ENCODE measurements at regions not wholly inside any gene's neighbourhood (a gene's known extent, or its start where the extent isn't known, plus 50 kb on each side); places are given as distances from the start of the nearest gene placed in this dataset.

DNA sequence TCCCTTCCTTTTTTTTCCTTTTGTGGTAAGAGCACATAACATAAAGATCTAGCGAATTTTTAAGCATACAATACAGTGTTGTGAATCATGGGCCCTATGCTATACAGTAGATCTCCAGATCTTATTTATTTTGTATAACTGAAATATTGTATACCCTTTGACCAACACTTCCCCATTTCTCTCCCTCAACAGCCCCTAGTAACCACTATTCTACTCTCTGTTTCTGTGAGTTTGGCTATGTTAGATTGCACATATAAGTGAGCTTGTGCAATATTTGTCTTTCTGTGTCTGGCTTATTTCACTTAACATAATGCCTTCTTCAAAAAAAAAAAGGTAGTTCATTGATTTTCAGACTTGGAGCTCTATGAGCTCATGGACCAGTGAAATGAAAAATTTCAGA is 180.5 kb downstream of the C11orf91 start:
- no peak for DNase-seq

DNA sequence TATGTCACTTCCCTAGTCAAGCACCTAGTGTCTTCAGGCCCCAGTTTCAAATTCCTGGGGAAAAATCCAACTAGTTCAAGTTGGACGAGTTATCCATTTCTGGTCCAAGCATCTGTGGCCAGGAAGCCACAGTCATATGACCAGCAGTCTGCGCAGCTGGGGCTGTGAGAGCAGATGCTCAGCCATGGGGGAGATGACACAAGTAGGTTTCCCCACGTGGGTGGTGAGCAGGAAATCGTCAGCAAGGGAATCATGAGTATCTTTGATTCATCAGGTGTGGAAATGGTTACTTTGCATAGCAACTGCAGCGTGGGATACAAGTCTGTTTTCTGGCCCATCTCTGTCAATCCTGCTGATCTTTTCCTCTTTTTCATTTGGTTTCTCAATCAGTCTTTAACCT is 185.3 kb downstream of the C11orf91 start:
- peak; percentile 24 for DNase-seq

DNA sequence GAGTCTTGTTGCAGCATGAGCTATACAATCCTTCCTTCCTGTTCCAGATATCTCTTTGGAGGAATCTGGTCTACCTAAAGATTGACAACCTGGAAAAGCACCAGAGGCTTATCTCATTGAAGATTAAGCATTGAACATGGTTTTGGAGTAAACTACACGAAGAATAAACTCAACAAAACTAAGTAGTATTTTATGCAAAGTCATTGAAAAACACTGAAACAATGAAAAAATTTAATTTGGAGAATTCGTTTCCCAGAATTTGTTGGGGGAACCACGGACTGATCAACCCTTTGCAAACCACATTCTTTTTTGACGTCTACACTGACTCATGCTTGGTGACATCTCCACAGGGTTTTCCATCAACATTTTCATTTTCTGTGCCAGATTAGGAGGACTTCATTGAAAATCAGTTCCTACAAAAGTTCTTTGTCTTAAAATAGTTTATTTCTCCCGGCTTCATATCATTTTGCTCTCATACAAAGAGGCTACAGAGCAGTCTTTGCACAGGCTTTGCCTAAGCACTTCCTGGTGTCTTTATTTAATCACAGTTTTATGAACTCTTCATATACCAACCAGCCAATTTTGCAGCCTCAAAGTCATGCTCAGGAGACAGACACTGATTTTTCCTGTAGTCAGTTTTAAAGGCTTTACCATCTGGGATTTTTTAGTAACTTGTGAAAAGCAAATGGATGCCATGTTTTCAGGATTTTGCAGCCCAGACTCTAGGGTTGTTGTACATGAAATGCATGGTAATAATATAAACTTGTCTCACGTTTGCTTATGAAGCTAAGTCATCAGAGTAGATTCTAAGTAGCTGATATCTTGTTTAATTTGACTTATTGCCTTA is 186.3 kb downstream of the C11orf91 start:
- DNase-seq: no peak

DNA sequence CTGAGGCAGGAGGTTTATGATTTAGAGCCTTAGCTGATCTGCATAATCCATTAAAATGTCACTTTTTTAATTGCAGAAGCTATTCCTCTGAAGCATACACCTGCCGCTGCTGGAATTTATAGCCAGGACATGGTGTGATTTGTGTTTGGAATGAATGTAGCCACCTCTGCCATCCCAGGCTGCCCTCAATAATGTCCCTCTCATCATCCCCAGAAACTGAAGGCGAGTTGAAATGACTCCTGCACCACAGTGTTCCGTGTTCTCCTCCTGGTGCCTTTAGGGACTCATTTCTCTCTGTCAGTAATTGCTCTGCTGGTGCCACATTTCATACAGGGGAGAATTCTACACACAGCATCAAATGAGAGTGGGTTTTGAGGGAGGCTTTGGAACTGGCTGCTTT is 191.0 kb downstream of the C11orf91 start:
- no peak for DNase-seq

DNA sequence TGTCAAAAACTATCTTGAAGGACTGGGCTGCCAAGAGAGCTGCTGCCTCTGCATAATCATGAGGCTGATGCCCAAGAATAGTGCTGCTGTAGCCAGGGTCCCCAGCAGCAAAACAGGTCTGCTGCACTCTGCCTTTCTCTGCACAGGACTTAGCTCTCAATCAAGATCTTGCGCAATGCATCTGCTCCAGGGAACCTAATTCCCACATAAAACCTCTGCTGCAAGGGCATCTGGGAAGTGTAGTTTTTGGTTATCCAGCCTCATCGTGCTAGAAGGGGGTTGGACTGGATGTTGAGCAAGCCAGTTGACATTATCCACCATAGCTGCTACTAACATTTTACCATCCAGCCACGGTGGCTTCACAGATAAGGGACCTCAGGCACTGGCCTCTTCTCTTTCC is 192.7 kb downstream of the C11orf91 start:
- no peak for DNase-seq

DNA sequence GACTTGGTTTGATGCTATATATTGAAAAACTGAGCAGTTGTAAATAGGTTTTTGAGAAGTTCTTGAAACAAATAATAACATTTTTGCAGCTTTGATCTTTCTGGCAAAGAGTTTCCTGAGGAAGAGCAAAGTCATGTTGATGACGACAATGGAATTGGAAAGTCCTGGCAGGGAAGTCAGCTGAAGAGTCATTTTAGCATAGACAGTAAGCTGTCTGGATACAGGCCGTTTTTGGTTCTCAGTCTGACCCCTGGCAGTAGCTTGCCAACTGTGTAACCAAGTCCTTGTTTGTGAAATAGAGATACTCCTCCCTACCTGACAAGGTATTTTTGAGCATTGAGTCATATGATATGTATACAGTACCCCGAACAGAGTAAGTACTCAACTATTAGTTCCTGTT is 193.3 kb downstream of the C11orf91 start:
- DNase-seq: peak; percentile 54

DNA sequence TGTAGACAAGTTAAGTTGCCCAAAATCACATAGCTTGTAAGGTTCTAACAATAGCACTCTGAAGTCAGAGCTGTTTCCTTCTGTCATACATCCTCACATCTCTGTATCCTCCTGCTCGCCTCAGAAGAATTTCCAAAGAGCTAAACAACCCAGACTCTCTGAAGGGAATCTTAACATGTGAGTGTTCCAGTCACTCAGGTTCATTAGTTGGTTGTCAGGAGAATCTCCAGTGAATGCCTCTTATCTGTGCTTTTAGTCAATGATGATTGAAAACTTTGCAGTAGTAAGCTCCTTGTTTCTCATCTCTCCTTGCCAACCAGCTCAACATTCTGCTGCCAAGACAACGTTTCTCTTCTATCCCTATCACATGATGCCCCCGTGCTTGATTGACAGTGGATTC is 195.5 kb downstream of the C11orf91 start:
- DNase-seq: no peak

DNA sequence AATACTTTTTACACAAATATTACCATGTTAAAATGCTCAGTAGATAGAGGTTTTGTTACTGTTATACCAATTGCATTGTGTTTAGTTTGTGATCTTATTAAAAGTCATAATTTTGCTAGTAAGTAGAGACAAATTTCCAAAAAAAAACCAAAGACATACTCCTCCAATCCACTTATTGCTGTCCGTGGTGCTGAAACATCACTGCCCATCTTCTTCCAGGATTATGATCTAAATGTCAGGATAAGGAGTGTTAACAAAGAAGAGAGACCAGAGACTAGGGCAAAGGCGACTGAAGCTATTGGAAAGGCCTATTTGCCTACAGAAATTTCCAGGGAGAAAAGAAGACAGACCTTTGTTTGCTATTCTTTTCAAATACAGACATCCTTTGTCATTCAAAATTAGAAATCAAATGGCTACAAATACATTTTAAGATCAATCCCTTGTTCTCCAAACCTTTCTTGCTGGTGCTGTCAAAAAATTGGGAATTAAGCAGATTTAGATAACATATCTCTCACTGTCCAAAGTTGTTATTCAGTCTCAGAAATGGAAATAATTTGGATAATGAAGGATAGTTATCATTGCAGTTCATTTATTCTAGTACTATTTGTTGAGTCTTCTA is 199.7 kb downstream of the C11orf91 start:
- peak; percentile 68 for DNase-seq

DNA sequence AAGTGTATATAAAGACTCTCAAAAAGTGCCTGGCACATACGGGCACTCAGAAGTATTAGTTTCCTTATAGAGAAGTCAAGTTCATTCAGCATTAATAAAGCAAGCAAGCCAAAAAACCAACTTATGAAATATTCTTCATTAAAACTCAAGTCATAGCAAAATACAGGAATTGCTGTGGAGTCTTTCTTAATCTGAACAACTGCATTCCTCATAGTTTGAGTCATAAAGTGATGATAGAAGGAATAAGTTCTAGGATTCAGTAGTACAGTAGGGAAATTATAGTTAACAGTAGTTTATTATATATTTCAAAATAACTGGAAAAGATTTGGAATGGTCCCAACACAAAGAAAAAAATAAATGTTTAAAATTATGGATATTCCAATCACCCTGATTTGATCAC is 200.3 kb downstream of the C11orf91 start:
- no peak for DNase-seq

DNA sequence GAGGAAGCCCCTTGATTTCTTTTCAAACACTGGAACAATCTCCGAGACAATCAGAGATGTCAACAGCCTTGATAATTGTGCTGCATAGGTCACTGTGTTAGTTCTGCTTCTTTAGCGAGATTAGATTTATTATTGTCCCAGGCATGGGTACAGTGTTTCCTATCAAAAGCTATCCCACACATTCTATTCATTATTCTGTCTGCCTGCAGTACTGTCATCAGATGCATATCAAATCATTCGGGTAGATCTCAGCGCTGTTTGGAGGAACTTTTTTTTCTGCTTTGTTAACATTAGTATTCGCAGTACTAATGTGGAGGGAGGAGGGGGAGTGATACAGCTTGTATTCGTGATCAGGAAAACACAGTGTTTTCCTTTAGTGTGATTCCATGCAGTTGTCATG is 208.0 kb downstream of the C11orf91 start:
- no peak for DNase-seq

DNA sequence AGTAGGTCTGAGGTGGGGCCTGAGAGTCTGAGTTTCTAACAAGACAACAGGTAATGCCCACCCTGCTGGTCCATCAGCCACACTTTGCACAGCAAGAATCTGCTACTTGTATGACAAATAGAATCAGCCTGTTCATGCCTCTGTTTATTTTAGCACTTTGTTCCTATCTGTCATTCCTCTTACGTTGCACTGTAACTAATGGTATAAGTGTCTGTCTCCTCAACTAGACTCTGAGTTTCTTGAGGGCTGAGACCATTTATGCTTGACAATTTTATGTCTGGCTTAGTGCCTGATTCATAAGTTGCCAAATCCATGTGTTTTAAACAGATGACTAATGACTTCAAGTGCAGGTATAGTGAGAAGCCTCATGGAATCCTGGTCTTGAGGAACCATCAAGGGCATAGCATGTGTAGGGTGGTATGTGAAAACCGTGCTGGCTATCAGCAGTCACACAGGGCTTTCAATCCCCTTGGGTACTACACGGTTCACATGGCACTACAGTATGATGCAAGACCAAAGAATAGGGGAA is 209.7 kb downstream of the C11orf91 start:
- DNase-seq: no peak

DNA sequence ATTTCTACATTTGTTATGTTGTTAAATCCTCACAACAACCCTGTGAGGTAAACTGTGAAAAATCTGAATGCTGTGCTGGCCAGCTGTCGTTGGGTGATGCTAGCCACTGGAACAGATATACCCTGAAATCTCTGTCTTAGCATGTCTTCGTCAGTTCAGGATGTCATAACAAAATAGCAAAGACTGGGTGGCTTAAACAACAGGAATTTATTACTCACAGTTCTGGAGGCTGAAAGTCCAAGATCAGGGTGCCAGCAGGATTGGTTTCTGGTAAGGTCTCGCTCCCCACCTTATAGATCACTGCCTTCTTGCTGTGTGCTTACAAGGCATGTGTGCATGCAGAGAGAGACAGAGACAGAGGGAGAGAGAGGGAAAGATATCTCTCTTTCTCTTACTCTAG is 211.7 kb downstream of the C11orf91 start:
- DNase-seq: no peak

DNA sequence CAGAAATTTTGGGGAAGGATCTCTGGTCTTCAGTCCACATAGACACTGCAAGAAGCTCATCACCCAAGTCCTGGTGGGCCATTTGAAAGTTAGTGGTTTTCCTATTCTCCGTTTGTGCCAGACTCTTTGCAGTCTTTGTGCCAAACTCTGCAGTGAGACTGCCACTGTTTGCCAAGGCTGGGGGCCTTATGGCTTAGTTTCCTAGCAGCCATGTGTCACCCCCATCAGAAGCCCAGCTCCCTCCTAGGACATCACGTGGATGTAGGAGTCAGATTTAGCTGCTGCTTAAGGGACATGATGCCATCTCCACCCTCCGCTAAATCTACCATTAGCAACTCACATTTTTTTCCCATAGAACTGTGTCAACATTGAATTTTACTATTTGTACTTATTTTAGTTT is 220.0 kb downstream of the C11orf91 start:
- DNase-seq: no peak

DNA sequence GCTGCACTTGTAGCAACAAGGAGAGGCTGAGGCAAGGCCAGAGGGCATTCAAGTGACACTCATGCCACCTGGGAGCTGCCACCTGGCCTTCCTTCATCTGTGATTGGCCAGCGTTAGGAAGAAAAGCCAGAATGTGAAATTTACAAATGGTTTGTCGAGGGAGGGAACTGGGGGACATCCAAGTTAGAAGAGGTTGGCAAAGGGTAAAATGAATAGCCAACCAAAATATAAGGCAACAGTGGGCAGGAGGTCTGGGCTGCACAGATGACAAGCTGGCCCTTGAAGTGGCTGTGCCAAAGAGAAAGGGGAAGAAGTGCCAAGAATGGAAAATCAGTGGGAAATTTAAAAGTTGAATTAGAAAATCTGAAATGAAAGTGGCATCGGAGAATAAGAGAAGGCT is 221.4 kb downstream of the C11orf91 start:
- DNase-seq: no peak

DNA sequence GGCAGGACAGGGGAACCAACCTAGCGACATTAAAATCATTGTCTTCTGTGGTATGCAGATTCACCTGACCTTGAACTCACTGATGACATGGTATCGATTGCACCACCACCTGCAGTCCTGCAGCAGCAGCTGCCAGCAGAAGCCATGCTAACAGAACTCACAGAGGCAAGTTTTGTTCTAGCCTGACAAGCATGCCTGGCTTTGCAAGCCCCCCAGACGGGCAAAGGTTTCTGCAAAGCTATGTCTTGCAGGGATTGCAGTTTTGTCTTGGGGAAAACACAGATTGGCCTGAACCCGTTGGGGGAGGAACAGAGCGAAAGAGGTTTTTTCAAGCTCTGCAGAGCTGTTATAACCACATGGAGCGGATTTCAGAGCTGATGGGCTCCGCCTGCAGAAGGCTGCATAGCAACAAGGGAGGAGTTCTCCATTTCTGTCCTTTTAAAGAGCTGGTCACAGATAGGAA is 221.0 kb downstream of the HIPK3 start:
- no peak for DNase-seq

DNA sequence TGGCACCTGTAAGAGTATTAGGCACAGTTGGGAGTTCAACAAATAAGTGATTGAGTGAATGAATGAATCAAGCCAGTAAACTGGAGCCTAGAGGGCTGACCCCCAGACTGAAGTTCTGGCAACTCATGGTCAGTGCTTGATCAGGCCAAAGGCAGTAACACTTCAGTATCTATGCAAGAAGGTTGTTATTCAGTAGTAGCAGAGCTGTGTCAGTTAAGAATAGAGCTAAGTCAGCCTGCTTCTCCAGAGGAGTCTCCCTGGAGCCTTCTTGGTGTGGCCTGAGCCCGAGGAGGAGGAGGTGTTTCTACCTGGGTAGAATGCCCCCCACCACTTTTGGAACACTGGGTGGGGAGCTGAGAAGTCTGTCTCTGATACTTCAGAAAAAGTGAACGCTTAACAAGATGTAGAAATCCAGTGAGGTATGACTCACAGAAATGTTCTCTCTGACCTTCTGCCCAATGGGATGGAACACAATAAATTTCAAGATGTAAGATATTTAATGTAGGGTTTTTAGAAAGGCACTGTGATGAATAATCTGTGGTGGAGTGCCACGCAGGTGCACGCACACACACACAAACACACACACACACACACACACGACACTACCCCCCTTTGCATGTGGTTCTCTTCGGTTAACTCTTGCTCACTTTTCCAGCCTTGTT is 219.9 kb downstream of the HIPK3 start:
- DNase-seq: no peak

DNA sequence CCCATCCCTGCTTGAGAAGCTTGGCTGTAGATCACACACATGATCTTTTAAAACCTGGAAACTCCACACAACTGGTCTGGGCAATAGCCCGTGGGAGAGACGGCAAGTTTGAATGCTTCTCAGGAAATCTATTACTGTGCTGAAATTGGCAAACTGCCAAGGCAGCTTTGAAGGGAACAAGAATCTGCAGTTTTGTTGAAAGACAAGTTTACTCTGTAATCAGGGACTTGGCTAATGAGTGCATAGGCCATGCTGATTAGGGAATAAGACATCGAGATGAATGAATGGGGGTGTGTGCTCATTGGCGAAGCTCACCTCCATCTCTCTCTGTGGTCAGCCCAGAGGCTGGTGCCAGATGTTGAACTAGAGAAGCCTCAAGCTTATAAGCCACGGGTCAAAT is 218.8 kb downstream of the HIPK3 start:
- DNase-seq: peak; percentile 88

DNA sequence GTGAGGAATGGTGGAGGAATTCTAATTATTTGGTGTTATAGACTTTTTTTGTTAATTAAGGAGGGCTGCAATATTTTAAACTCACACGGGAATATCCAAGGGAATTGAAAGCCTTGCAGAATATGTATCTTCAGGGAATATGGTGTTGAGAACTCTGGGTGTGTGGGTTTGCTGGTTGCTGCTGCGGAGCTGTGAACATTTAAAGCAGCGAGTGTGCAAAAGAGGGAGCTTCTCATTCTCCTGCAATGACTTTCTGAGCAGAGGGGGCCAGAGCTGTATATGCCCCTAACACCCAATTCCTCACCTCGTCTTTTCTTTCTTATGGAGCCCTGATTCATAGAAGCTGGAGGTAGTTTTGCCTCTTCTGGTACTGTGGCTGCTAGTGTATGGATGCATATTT is 217.7 kb downstream of the HIPK3 start:
- DNase-seq: no peak

DNA sequence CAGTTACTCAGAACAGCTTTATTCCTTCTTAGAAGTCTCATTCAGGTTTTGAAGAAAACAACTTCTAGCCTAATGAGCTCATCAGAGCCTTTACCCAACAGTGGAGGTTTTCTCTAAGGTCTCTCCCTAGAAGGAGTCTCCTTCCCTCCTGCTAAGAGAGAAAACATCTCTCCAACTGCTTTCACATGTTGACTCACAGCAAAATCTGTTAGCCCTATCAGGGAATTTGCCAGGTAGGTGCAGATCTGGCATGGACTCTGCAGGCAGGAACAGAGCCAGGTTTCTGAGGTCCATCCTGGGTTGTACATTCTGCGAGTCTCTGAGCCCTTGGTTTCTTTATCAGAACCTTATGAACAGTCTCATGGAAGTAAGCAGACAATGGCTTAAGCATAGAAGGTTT is 214.4 kb downstream of the HIPK3 start:
- no peak for DNase-seq

DNA sequence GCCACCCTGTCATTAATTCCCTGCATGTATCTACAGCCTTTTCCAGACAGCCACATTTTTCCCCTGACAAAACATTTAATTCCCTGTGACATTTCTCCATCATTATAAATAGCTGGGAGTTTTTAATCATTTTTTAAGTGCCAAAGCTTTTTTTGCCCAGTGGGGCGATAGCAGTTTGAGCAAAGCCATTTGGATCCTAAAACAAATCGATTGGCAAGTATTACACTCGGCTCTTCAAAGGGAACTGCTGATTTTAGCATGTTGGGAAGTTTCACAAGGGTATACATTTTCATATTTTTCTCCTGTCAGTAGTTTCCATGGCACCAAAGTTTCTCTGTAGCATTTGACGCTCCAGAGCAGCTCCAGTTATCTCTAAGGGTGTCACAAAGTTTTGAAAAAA is 210.8 kb downstream of the HIPK3 start:
- DNase-seq: no peak

DNA sequence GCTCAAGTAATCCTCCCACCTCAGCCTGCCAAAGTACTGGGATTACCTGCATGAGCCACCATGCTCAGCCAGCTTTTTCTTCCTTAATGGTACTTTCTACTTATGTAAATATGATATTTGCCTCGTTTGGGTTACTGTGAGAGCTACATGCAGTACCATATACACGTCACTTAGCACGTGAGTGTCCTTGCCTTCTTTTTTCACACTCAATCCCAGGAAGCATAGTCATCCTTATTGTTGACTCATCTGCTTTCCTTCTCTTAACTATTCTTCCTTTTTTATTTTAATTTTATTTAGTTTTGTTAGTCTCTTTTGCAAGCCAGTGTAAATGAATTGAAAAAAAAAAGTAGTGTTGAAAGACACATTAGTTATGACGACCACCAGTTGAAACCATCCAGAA is 205.9 kb downstream of the HIPK3 start:
- DNase-seq: peak; percentile 45

DNA sequence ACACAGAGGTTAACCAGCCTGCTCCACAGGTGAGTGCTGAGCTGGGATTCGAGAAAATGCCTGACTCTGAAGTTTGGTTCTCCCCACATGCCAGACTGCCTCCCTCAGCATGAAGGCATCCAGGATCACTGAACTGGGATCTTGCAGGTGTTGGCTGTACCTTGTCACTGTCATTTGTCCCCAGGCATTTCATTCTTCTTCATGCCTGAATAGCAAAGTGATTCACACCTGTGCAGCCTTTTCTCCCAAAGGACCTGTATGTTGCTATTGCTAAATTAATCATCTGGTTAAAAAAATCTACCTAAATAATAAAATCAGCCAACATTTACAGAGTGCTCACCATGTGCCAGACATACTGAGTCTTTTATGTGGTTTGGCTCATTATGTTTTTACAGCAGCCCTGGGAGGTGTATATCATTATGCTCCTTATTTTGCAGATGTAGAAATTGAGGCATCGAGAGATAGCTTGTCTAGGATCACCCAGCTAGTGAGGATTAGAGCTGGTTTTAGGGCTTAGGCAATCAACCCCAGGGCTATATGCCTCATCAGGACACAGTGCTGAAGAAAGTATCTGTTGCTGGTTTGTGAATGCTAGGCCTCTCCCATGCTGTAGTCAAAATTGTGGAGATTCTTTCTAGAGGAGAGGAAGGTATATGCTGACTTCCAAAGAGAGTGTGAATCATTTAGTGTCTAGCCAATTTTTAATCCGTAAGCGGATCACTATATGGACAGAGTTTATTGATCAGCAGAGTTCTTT is 204.4 kb downstream of the HIPK3 start:
- no peak for DNase-seq

DNA sequence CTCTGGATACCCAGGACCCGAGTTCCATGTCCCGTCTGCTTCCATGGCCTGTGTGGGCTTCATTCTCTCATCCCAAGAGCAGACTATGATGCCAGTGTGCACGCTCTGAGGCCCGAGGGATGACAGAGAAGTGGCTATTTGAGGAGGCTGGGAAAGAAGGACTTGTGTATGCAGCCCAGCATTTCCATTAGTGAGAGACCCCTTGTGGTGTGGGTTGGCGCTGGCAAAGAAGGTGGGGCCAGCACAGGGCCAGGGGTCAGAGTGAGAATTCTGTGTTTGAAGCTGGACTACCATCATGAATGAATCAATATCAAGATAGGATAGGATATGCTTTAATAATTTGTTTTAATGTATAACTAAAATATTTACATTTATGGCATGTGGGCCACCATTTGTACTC is 200.8 kb downstream of the HIPK3 start:
- DNase-seq: no peak

Data from dermis blood vessel endothelial cell (primary cell).